NOMO-1 treated with dmso at 0.1 percent for 144 hours (cell line): ENCODE measurements at regions not wholly inside any gene's neighbourhood (a gene's known extent, or its start where the extent isn't known, plus 50 kb on each side); places are given as distances from the start of the nearest gene placed in this dataset.
"Not testable (repeated sequence)": the region's sequence is repeated elsewhere in the genome, so short reads cannot be mapped to it uniquely, and the experiment has no call there.

Experiments used
- DNase-seq: peaks from one replicate; lab custom pipeline; 2025; ENCODE audit not compliant: unreplicated experiment; lab: John Stamatoyannopoulos, UW

- DNase-seq = no peak
These were observed 449.7 kb downstream of the BTG1 start for GRCh38 chr12:91695964-91696363.

GRCh38 chr12:91695406-91695805 is 450.2 kb downstream of the BTG1 start:
- not testable (repeated sequence) for DNase-seq

- no peak for DNase-seq
These were observed 455.1 kb downstream of the BTG1 start for GRCh38 chr12:91690531-91690930.

GRCh38 chr12:91687052-91688017 is 458.3 kb downstream of the BTG1 start:
- DNase-seq = peak; percentile 46

GRCh38 chr12:91685917-91686316 is 459.7 kb downstream of the BTG1 start:
- no peak for DNase-seq

- DNase-seq = no peak
These were observed 463.9 kb downstream of the BTG1 start for GRCh38 chr12:91681751-91682150.

GRCh38 chr12:91680864-91681263 is 464.8 kb downstream of the BTG1 start:
- no peak for DNase-seq

- no peak for DNase-seq
These were observed 468.1 kb downstream of the BTG1 start for GRCh38 chr12:91677556-91677955.

- no peak for DNase-seq
These were observed 470.2 kb downstream of the BTG1 start for GRCh38 chr12:91675401-91675800.

- DNase-seq = no peak
These were observed 473.5 kb downstream of the BTG1 start for GRCh38 chr12:91672130-91672529.

- DNase-seq = no peak
These were observed 478.0 kb downstream of the BTG1 start for GRCh38 chr12:91667694-91668093.

GRCh38 chr12:91663744-91664143 is 481.1 kb upstream of the DCN start:
- no peak for DNase-seq

GRCh38 chr12:91663310-91663709 is 480.7 kb upstream of the DCN start:
- no peak for DNase-seq

GRCh38 chr12:91662021-91662420 is 479.4 kb upstream of the DCN start:
- DNase-seq = no peak

- DNase-seq = no peak
These were observed 474.4 kb upstream of the DCN start for GRCh38 chr12:91657032-91657431.

GRCh38 chr12:91655966-91656365 is 473.3 kb upstream of the DCN start:
- DNase-seq = no peak

GRCh38 chr12:91654087-91654486 is 471.5 kb upstream of the DCN start:
- DNase-seq = no peak

GRCh38 chr12:91651728-91652127 is 469.1 kb upstream of the DCN start:
- DNase-seq = no peak

GRCh38 chr12:91643763-91644162 is 461.1 kb upstream of the DCN start:
- no peak for DNase-seq

- no peak for DNase-seq
These were observed 457.4 kb upstream of the DCN start for GRCh38 chr12:91640021-91640420.

- no peak for DNase-seq
These were observed 456.7 kb upstream of the DCN start for GRCh38 chr12:91639327-91639726.

GRCh38 chr12:91637789-91638624 is 455.4 kb upstream of the DCN start:
- no peak for DNase-seq
